Loucy (cell line): ENCODE measurements at regions not wholly inside any gene's neighbourhood (a gene's known extent, or its start where the extent isn't known, plus 50 kb on each side); places are given as distances from the start of the nearest gene placed in this dataset.

Experiments used
- H2AFZ ChIP-seq: fragments of 200-600 bp; sonication (generic); 2 replicates; pipeline ENCODE4 v1.6.0; 2016; ENCODE audit warnings: antibody characterized with exemption, mild to moderate bottlenecking, low read length, moderate library complexity
- H3F3A ChIP-seq: fragments of 200-600 bp; 2 replicates; pipeline ENCODE4 v1.6.0; 2016; ENCODE audit warnings: antibody characterized with exemption, low read depth, mild to moderate bottlenecking
- H3K27me3 ChIP-seq: fragments of 200-600 bp; sonication (generic); 2 replicates; pipeline ENCODE4 v1.6.1; 2014; ENCODE audit warnings: low read length, mild to moderate bottlenecking; ENCODE audit not compliant: insufficient read depth, poor library complexity, severe bottlenecking
- H3K36me3 ChIP-seq: fragments of 200-600 bp; sonication (generic); 2 replicates; pipeline ENCODE4 v1.6.1; 2016; ENCODE audit warnings: low read length; ENCODE audit not compliant: insufficient read depth
- H3K4me1 ChIP-seq: fragments of 200-600 bp; sonication (generic); 2 replicates; pipeline ENCODE4 v1.5.1; 2014; ENCODE audit warnings: low read length, mild to moderate bottlenecking; ENCODE audit not compliant: insufficient read depth, poor library complexity, severe bottlenecking
- H3K4me2 ChIP-seq: fragments of 200-600 bp; sonication (generic); 2 replicates; pipeline ENCODE4 v1.6.0; 2014; ENCODE audit warnings: antibody characterized with exemption, low read length, low read depth, mild to moderate bottlenecking; ENCODE audit not compliant: poor library complexity, severe bottlenecking
- H3K4me3 ChIP-seq: fragments of 200-600 bp; sonication (generic); 2 replicates; pipeline ENCODE4 v1.5.1; 2014; ENCODE audit warnings: low read length, mild to moderate bottlenecking, mixed read lengths; ENCODE audit not compliant: poor library complexity, severe bottlenecking
- H3K79me2 ChIP-seq: fragments of 200-600 bp; sonication (generic); 2 replicates; pipeline ENCODE4 v1.6.1; 2014; ENCODE audit warnings: low read length; ENCODE audit not compliant: insufficient read depth
- H3K9ac ChIP-seq: fragments of 200-600 bp; sonication (generic); 2 replicates; pipeline ENCODE4 v1.6.0; 2014; ENCODE audit warnings: mild to moderate bottlenecking, low read depth, low read length, moderate library complexity; ENCODE audit not compliant: poor library complexity, severe bottlenecking
- H3K9me2 ChIP-seq: fragments of 200-600 bp; sonication (generic); replicated peaks from 2 replicates; pipeline ENCODE4 v1.6.1; 2016; ENCODE audit warnings: low read depth, low read length, mixed read lengths
- H3K9me3 ChIP-seq: fragments of 200-600 bp; sonication (generic); 2 replicates; pipeline ENCODE4 v1.6.1; 2014; ENCODE audit warnings: mild to moderate bottlenecking, antibody characterized with exemption, low read length, low read depth; ENCODE audit not compliant: insufficient read depth
- H4K20me1 ChIP-seq: fragments of 200-600 bp; sonication (generic); 2 replicates; pipeline ENCODE4 v1.6.0; 2014; ENCODE audit warnings: antibody characterized with exemption, low read length, mild to moderate bottlenecking; ENCODE audit not compliant: insufficient read depth, poor library complexity, severe bottlenecking
- CTCF ChIP-seq: fragments of 200-600 bp; sonication (generic); conservative IDR thresholded peaks from 2 replicates; pipeline ENCODE4 v1.5.1; 2014; ENCODE audit warnings: mild to moderate bottlenecking, antibody characterized with exemption, low read length
- EZH2phosphoT487 ChIP-seq: fragments of 200-600 bp; IDR thresholded peaks from 2 replicates; pipeline ENCODE4 v1.6.1; 2018; ENCODE audit warnings: antibody characterized with exemption, mild to moderate bottlenecking, moderate library complexity, borderline replicate concordance

- H3K4me3 ChIP-seq: no peak overlapping the region
- H3K79me2 ChIP-seq: no peaks in the 10 kb centered on the region
- H4K20me1 ChIP-seq: no peaks in the 10 kb centered on the region
- no peaks in the 10 kb centered on the region for H3K4me1 ChIP-seq
- H3K9ac ChIP-seq: no peak overlapping the region
- H3F3A ChIP-seq: no peaks in the 10 kb centered on the region
- no peaks in the 10 kb centered on the region for H3K36me3 ChIP-seq
- H2AFZ ChIP-seq: no peak overlapping the region
- no peaks in the 10 kb centered on the region for H3K27me3 ChIP-seq
- no peak for TF ChIP-seq EZH2phosphoT487
- TF ChIP-seq CTCF: no peak
- no peak overlapping the region for H3K4me2 ChIP-seq
- H3K9me2 ChIP-seq: no peaks in the 10 kb centered on the region
- H3K9me3 ChIP-seq: peaks cover under 1% of the 10 kb centered on the region; the same call in 1 of the 2 replicates
Observed at GRCh38 chr16:73764321-73764720, 532.3 kb upstream of the PSMD7 start.

GRCh38 chr16:73756289-73757178, 540.1 kb upstream of the PSMD7 start:
- no peak overlapping the region for H3K4me3 ChIP-seq
- TF ChIP-seq CTCF (no peak), EZH2phosphoT487 (no peak)
- no peaks in the 10 kb centered on the region for H3K4me1 ChIP-seq
- no peak overlapping the region for H3K4me2 ChIP-seq
- no peaks in the 10 kb centered on the region for H3K79me2 ChIP-seq
- H2AFZ ChIP-seq: no peak overlapping the region
- no peaks in the 10 kb centered on the region for H3F3A ChIP-seq
- no peak overlapping the region for H3K9ac ChIP-seq
- H3K36me3 ChIP-seq: no peaks in the 10 kb centered on the region
- no peaks in the 10 kb centered on the region for H3K27me3 ChIP-seq
- no peaks in the 10 kb centered on the region for H3K9me2 ChIP-seq
- peaks cover 2% of the 10 kb centered on the region; the same call in 1 of the 2 replicates for H3K9me3 ChIP-seq
- H4K20me1 ChIP-seq: no peaks in the 10 kb centered on the region

- no peaks in the 10 kb centered on the region for H3K27me3 ChIP-seq
- TF ChIP-seq CTCF: no peak
- TF ChIP-seq EZH2phosphoT487: no peak
- no peak overlapping the region for H3K4me3 ChIP-seq
- H3K9me3 ChIP-seq: no peaks in the 10 kb centered on the region
- no peak overlapping the region for H2AFZ ChIP-seq
- H3K4me2 ChIP-seq: no peak overlapping the region
- no peaks in the 10 kb centered on the region for H3F3A ChIP-seq
- no peaks in the 10 kb centered on the region for H3K4me1 ChIP-seq
- no peaks in the 10 kb centered on the region for H3K36me3 ChIP-seq
- H3K79me2 ChIP-seq: no peaks in the 10 kb centered on the region
- H3K9me2 ChIP-seq: no peaks in the 10 kb centered on the region
- no peaks in the 10 kb centered on the region for H4K20me1 ChIP-seq
- no peak overlapping the region for H3K9ac ChIP-seq
Observed at GRCh38 chr16:73753931-73754330, 542.7 kb upstream of the PSMD7 start.
